Activated CD4-positive, CD25-positive, alpha-beta regulatory T cell treated with anti-CD3 and anti-CD28 coated beads, Interleukin-2, amount 50 U/mL, for 72 hours (primary cell): ENCODE measurements at regions not wholly inside any gene's neighbourhood (a gene's known extent, or its start where the extent isn't known, plus 50 kb on each side); places are given as distances from the start of the nearest gene placed in this dataset.
"Not testable (repeated sequence)": the region's sequence is repeated elsewhere in the genome, so short reads cannot be mapped to it uniquely, and the experiment has no call there.

Experiments used
- DNase-seq: peaks from one replicate; pipeline ENCODE4 v3.0.0; 2021

GRCh38 chr1:90823686-90824085 is 106.6 kb upstream of the BARHL2 start:
- DNase-seq = no peak

- no peak for DNase-seq
Measured at GRCh38 chr1:90821788-90822359, 104.8 kb upstream of the BARHL2 start.

GRCh38 chr1:90821152-90821787 is 104.2 kb upstream of the BARHL2 start:
- DNase-seq = no peak

- no peak for DNase-seq
Measured at GRCh38 chr1:90820745-90821144, 103.6 kb upstream of the BARHL2 start.

GRCh38 chr1:90817399-90817798 is 100.3 kb upstream of the BARHL2 start:
- DNase-seq = no peak

GRCh38 chr1:90812237-90812636 is 95.1 kb upstream of the BARHL2 start:
- not testable (repeated sequence) for DNase-seq

- DNase-seq = not testable (repeated sequence)
Measured at GRCh38 chr1:90811444-90811950, 94.4 kb upstream of the BARHL2 start.

- no peak for DNase-seq
Measured at GRCh38 chr1:90810681-90811080, 93.6 kb upstream of the BARHL2 start.

- no peak for DNase-seq
Measured at GRCh38 chr1:90809996-90810395, 92.9 kb upstream of the BARHL2 start.

- DNase-seq = no peak
Measured at GRCh38 chr1:90809093-90809492, 92.0 kb upstream of the BARHL2 start.

- DNase-seq = no peak
Measured at GRCh38 chr1:90807329-90807728, 90.2 kb upstream of the BARHL2 start.

- no peak for DNase-seq
Measured at GRCh38 chr1:90802622-90803021, 85.5 kb upstream of the BARHL2 start.

GRCh38 chr1:90800012-90800717 is 83.1 kb upstream of the BARHL2 start:
- no peak for DNase-seq

GRCh38 chr1:90799326-90799725 is 82.2 kb upstream of the BARHL2 start:
- DNase-seq = no peak

GRCh38 chr1:90798883-90799282 is 81.8 kb upstream of the BARHL2 start:
- DNase-seq = no peak

GRCh38 chr1:90798344-90798743 is 81.2 kb upstream of the BARHL2 start:
- DNase-seq = no peak

- no peak for DNase-seq
Measured at GRCh38 chr1:90795431-90795830, 78.3 kb upstream of the BARHL2 start.

GRCh38 chr1:90786709-90787108 is 69.6 kb upstream of the BARHL2 start:
- no peak for DNase-seq

- DNase-seq = no peak
Measured at GRCh38 chr1:90784186-90784847, 67.2 kb upstream of the BARHL2 start.

GRCh38 chr1:90783181-90783580 is 66.1 kb upstream of the BARHL2 start:
- no peak for DNase-seq

GRCh38 chr1:90782046-90782445 is 64.9 kb upstream of the BARHL2 start:
- no peak for DNase-seq

GRCh38 chr1:90781534-90781933 is 64.4 kb upstream of the BARHL2 start:
- no peak for DNase-seq

GRCh38 chr1:90780981-90781380 is 63.9 kb upstream of the BARHL2 start:
- DNase-seq = no peak

GRCh38 chr1:90779573-90779972 is 62.5 kb upstream of the BARHL2 start:
- DNase-seq = no peak
